Nephron (organoid): ENCODE measurements at regions not wholly inside any gene's neighbourhood (a gene's known extent, or its start where the extent isn't known, plus 50 kb on each side); places are given as distances from the start of the nearest gene placed in this dataset.

ENCODE experiments used
- H3K27ac Mint-ChIP-seq, 3 experiments: 2 replicates each; pipeline ENCODE4 v1.8.0; 2020; ENCODE audit warnings: mixed read lengths in 3 of 3, mild to moderate bottlenecking in 2 of 3, moderate library complexity in 1 of 3
- H3K27me3 Mint-ChIP-seq: 2 replicates; pipeline ENCODE4 v1.8.0; 2021; ENCODE audit warnings: low read depth, mild to moderate bottlenecking, moderate library complexity, mixed read lengths
- H3K36me3 Mint-ChIP-seq: 2 replicates; pipeline ENCODE4 v1.8.0; 2020; ENCODE audit warnings: low read depth, mixed read lengths
- H3K4me1 Mint-ChIP-seq: 2 replicates; pipeline ENCODE4 v1.8.0; 2020; ENCODE audit warnings: mixed read lengths
- H3K4me3 Mint-ChIP-seq, 3 experiments: 2 replicates each; pipeline ENCODE4 v1.8.0; 2020; ENCODE audit warnings: mild to moderate bottlenecking in 3 of 3, mixed read lengths in 3 of 3, moderate library complexity in 2 of 3
- H3K9me3 Mint-ChIP-seq: 2 replicates; pipeline ENCODE4 v1.8.0; 2020; ENCODE audit warnings: mixed read lengths
- TF ChIP-seq, protein P1 (sequence below), 3 experiments: fragments of 200-600 bp; sonication (generic); IDR thresholded peaks; one replicate each; pipeline ENCODE4 v1.5.0; 2021; ENCODE audit warnings: antibody characterized with exemption in 3 of 3; ENCODE audit not compliant: unreplicated experiment in 3 of 3

DNA sequence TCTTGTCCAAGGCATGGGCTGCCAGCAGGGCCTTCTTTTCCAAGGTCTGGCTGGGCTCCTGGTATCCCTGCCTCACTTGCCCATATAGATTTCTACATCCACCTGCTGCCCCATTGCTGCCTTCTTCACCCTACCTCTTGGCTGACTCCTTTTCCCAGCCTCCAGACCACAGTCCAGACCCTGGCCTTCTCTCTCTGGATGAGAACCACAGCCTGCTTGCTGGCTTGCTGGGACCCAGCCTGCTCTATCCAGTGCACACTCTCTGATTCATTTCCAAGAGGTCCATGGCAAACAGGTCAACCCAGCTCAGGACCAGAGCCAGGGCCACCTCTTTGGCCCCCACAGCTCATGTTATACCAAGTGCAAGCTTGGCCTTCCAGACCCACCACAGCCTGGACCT is 169.4 kb upstream of the BDNF start:
- Mint-ChIP-seq H3K27ac (no peak overlapping the region), H3K9me3 (no peaks in the 10 kb centered on the region), H3K4me3 (no peak overlapping the region), H3K4me1 (no peaks in the 10 kb centered on the region), H3K36me3 (no peaks in the 10 kb centered on the region), H3K27me3 (peaks cover 17% of the 10 kb centered on the region)
- TF ChIP-seq, protein P1, sequence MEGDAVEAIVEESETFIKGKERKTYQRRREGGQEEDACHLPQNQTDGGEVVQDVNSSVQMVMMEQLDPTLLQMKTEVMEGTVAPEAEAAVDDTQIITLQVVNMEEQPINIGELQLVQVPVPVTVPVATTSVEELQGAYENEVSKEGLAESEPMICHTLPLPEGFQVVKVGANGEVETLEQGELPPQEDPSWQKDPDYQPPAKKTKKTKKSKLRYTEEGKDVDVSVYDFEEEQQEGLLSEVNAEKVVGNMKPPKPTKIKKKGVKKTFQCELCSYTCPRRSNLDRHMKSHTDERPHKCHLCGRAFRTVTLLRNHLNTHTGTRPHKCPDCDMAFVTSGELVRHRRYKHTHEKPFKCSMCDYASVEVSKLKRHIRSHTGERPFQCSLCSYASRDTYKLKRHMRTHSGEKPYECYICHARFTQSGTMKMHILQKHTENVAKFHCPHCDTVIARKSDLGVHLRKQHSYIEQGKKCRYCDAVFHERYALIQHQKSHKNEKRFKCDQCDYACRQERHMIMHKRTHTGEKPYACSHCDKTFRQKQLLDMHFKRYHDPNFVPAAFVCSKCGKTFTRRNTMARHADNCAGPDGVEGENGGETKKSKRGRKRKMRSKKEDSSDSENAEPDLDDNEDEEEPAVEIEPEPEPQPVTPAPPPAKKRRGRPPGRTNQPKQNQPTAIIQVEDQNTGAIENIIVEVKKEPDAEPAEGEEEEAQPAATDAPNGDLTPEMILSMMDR (IDR thresholded peaks at IDR 0.05; ENCODE audit: unreplicated experiment in 3 of 3): no peak

DNA sequence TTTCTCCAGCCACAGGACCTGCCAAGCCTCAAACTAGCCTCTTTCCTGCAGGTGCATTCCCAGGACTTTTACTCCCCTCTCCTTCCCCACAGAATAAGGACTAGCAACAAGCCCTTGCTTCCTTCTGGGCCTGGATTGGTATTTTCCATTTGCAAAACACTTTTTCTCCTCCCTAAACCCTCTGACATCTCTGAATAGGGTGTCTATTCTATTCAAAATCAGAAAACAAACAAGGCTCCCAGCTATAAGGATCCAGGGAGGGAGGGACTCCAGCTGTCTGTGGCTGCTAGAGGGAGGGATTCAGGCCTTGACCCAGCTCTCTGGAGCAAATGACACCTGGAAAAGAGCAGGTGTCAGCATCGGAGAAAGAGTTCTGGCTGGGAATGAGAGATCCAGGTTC is 168.5 kb upstream of the BDNF start:
- Mint-ChIP-seq H3K4me1 (no peaks in the 10 kb centered on the region), H3K36me3 (no peaks in the 10 kb centered on the region), H3K27ac (no peak overlapping the region), H3K4me3 (no peak overlapping the region), H3K9me3 (no peaks in the 10 kb centered on the region), H3K27me3 (peaks cover 17% of the 10 kb centered on the region)
- TF ChIP-seq, protein P1 (IDR thresholded peaks at IDR 0.05; ENCODE audit: unreplicated experiment in 3 of 3): no peak

DNA sequence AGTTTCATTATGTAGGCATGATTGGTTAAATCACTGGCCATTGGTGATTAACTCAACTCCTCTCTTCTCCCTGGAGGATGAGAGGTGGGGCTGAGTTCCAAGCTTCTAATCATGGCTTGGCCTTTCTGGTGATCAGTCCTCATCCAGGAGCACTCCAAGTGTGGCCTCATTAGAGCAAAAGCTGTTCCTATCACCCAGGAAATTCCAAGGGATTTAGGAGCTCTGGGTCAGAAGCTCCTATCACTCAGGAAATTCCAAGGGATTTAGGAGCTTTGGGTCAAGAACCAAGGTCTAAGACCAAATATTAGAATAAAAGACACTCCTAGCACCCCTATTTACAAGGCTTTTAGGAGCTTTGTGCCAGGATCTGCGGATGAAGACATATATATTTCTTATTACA is 168.0 kb upstream of the BDNF start:
- Mint-ChIP-seq H3K27ac (no peak overlapping the region), H3K9me3 (no peaks in the 10 kb centered on the region), H3K4me3 (no peak overlapping the region), H3K4me1 (no peaks in the 10 kb centered on the region), H3K27me3 (peaks cover 17% of the 10 kb centered on the region), H3K36me3 (no peaks in the 10 kb centered on the region)
- TF ChIP-seq, protein P1 (IDR thresholded peaks at IDR 0.05; ENCODE audit: unreplicated experiment in 3 of 3): no peak

DNA sequence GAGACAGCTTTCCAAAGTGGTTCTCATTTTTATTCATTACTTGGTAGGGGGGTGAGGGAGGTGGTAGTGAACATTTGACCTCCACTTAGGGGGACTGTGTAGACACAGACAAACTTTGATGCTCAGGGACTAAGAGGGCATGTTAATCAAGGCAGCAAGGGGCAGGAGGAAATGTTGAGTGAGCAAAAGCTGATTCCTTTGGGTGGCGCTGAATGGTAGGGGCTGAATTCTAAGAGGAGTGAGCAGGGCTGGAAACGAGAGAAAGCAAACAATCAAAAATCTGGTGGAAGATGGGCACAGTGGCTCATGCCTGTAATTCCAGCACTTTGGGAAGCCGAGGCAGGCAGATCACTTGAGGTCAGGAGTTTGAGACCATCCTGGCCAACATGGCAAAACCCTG is 164.8 kb upstream of the BDNF start:
- H3K4me1 Mint-ChIP-seq: no peaks in the 10 kb centered on the region
- no peaks in the 10 kb centered on the region for H3K9me3 Mint-ChIP-seq
- H3K4me3 Mint-ChIP-seq: no peak overlapping the region
- H3K27ac Mint-ChIP-seq: no peak overlapping the region
- peaks cover 9% of the 10 kb centered on the region for H3K27me3 Mint-ChIP-seq
- TF ChIP-seq, protein P1 (IDR thresholded peaks at IDR 0.05; ENCODE audit: unreplicated experiment in 3 of 3): no peak
- no peaks in the 10 kb centered on the region for H3K36me3 Mint-ChIP-seq

DNA sequence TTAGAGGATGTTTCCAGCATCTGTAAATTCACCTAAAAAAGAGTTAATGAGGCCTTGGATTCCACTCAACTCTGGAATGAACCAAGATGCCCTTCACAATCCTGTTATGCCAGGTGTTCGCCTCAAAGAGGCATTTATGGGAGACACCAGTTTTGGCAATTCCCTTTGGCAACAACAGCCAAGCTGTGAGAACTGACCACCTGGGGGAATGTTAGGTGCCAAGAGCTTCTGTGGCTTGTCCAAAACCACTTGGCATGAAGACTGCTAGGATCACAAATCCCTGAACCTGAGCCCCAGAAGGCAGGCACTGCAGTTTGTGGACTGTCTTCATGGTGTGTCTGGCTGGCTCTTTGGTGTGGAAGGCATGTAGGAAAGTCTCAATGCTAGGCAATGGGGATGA is 164.4 kb upstream of the BDNF start:
- Mint-ChIP-seq H3K27me3 (peaks cover 9% of the 10 kb centered on the region), H3K4me3 (no peak overlapping the region)

DNA sequence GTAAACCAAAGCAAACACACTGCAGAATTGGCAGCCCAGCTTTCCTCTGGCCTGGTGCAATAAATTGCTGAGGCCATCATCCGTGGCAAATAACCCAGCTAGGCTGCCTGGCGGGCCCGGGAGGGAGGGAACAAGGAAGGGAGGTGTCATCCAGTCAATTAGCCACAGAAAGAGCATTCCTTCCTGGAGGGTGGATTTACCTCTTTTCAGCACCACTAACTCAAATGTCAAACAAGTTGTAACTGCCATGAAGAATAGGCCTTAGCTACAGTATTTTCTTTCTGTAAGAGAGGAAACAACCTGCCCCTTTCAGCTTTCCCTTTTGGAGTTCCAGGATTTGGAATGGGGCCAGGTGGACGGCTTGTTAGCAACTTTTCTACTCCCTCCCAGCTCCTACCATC is 163.8 kb upstream of the BDNF start:
- no peaks in the 10 kb centered on the region for H3K4me1 Mint-ChIP-seq
- peaks cover 9% of the 10 kb centered on the region for H3K27me3 Mint-ChIP-seq

More for the DNA sequence above, 164.4 kb upstream of the BDNF start:
- Mint-ChIP-seq H3K9me3 (no peaks in the 10 kb centered on the region), H3K27ac (no peak overlapping the region), H3K4me1 (no peaks in the 10 kb centered on the region), H3K36me3 (no peaks in the 10 kb centered on the region)
- TF ChIP-seq, protein P1 (IDR thresholded peaks at IDR 0.05; ENCODE audit: unreplicated experiment in 3 of 3): no peak

More for the DNA sequence above, 163.8 kb upstream of the BDNF start:
- no peak overlapping the region for H3K4me3 Mint-ChIP-seq
- TF ChIP-seq, protein P1 (IDR thresholded peaks at IDR 0.05; ENCODE audit: unreplicated experiment in 3 of 3): no peak
- no peak overlapping the region for H3K27ac Mint-ChIP-seq
- H3K36me3 Mint-ChIP-seq: no peaks in the 10 kb centered on the region
- H3K9me3 Mint-ChIP-seq: no peaks in the 10 kb centered on the region
